CD14-positive monocyte (primary cell): ENCODE measurements at regions not wholly inside any gene's neighbourhood (a gene's known extent, or its start where the extent isn't known, plus 50 kb on each side); places are given as distances from the start of the nearest gene placed in this dataset.

Experiments used
- DNase-seq, 3 donors: peaks; one replicate each; pipeline ENCODE4 v3.0.0-alpha.2; 2011 to 2022
- H2AFZ ChIP-seq: 2 replicates; pipeline ENCODE4 v1.6.0; 2012; ENCODE audit warnings: mild to moderate bottlenecking, low read depth, low read length, inconsistent platforms; ENCODE audit not compliant: insufficient read depth, poor library complexity, severe bottlenecking
- H3K27ac ChIP-seq, 2 donors: 1 replicate in 1 of 2; 2 replicates in 1 of 2; pipeline ENCODE4 v1.5.1; 2012 to 2013; ENCODE audit warnings: low read length in 2 of 2, control low read depth in 1 of 2, inconsistent platforms in 1 of 2, low read depth in 1 of 2, mild to moderate bottlenecking in 1 of 2
- H3K27me3 ChIP-seq, 2 donors: one replicate each; pipeline versions ENCODE4 v1.6.0 to v1.6.1; 2011 to 2013; ENCODE audit warnings: low read length in 2 of 2; ENCODE audit not compliant: control insufficient read depth in 2 of 2, insufficient read depth in 2 of 2
- H3K36me3 ChIP-seq, 2 donors: replicated peaks in 1 of 2; 1 replicate in 1 of 2; 2 replicates in 1 of 2; pipeline versions ENCODE4 v1.5.1 to v1.6.1; 2012 to 2013; ENCODE audit warnings: low read length in 2 of 2, control low read depth in 1 of 2, inconsistent platforms in 1 of 2, mild to moderate bottlenecking in 1 of 2; ENCODE audit not compliant: insufficient read depth in 2 of 2, control insufficient read depth in 1 of 2
- H3K4me1 ChIP-seq, 2 donors: 1 replicate in 1 of 2; 2 replicates in 1 of 2; pipeline versions ENCODE4 v1.5.1 to v1.6.1; 2012 to 2013; ENCODE audit warnings: low read length in 2 of 2, control low read depth in 1 of 2, inconsistent platforms in 1 of 2, mild to moderate bottlenecking in 1 of 2, moderate library complexity in 1 of 2; ENCODE audit not compliant: insufficient read depth in 2 of 2, control insufficient read depth in 1 of 2
- H3K4me2 ChIP-seq: replicated peaks from 2 replicates; pipeline ENCODE3; 2012; ENCODE audit warnings: low read length, moderate library complexity, mild to moderate bottlenecking; ENCODE audit not compliant: poor library complexity, severe bottlenecking; ENCODE audit errors: extremely low read depth
- H3K4me3 ChIP-seq, 3 experiments: fragments of 200-600 bp in 1 of 3; sonication (generic) in 1 of 3; replicated peaks in 1 of 3; 1 replicate in 2 of 3; 2 replicates in 1 of 3; pipeline ENCODE4 v1.5.1; 2011 to 2013; ENCODE audit warnings: low read length in 3 of 3, mild to moderate bottlenecking in 3 of 3, control low read depth in 2 of 3, low read depth in 2 of 3, inconsistent platforms in 1 of 3, moderate library complexity in 1 of 3
- H3K79me2 ChIP-seq: 2 replicates; pipeline ENCODE4 v1.6.0; 2012; ENCODE audit warnings: mild to moderate bottlenecking, control low read depth, inconsistent platforms, low read length, moderate library complexity; ENCODE audit not compliant: insufficient read depth
- H3K9ac ChIP-seq: 2 replicates; pipeline ENCODE4 v1.6.0; 2017; ENCODE audit warnings: low read length, mild to moderate bottlenecking; ENCODE audit not compliant: insufficient read depth, poor library complexity, severe bottlenecking
- H3K9me3 ChIP-seq, 2 donors: replicated peaks in 1 of 2; 1 replicate in 1 of 2; 2 replicates in 1 of 2; pipeline versions ENCODE4 v1.5.1 to v1.6.1; 2012 to 2013; ENCODE audit warnings: low read length in 2 of 2, control low read depth in 1 of 2; ENCODE audit not compliant: control insufficient read depth in 1 of 2, insufficient read depth in 1 of 2
- H4K20me1 ChIP-seq: 2 replicates; pipeline ENCODE4 v1.6.0; 2012; ENCODE audit warnings: mild to moderate bottlenecking, low read length, control low read depth, moderate library complexity; ENCODE audit not compliant: insufficient read depth
- H3K27ac Mint-ChIP-seq, 7 donors: one replicate each; pipeline ENCODE4 v1.8.0; 2020; ENCODE audit warnings: mild to moderate bottlenecking in 7 of 7, mixed read lengths in 7 of 7, moderate library complexity in 6 of 7, inconsistent platforms in 2 of 7
- H3K27me3 Mint-ChIP-seq, 3 donors: one replicate each; pipeline ENCODE4 v1.8.0; 2021 to 2022; ENCODE audit warnings: low read depth in 3 of 3, mild to moderate bottlenecking in 3 of 3, mixed read lengths in 3 of 3, moderate library complexity in 3 of 3, inconsistent platforms in 1 of 3
- H3K36me3 Mint-ChIP-seq, 2 donors: one replicate each; pipeline ENCODE4 v1.8.0; 2020; ENCODE audit warnings: mixed read lengths in 2 of 2, inconsistent platforms in 1 of 2, mild to moderate bottlenecking in 1 of 2
- H3K4me1 Mint-ChIP-seq: one replicate; pipeline ENCODE4 v1.8.0; 2020; ENCODE audit warnings: mild to moderate bottlenecking, mixed read lengths
- H3K4me3 Mint-ChIP-seq, 2 donors: one replicate each; pipeline ENCODE4 v1.8.0; 2020; ENCODE audit warnings: mild to moderate bottlenecking in 2 of 2, mixed read lengths in 2 of 2, moderate library complexity in 1 of 2
- H3K9me3 Mint-ChIP-seq, 7 donors: one replicate each; pipeline ENCODE4 v1.8.0; 2020 to 2022; ENCODE audit warnings: mixed read lengths in 7 of 7, mild to moderate bottlenecking in 6 of 7, moderate library complexity in 6 of 7, inconsistent platforms in 2 of 7
- whole genome bisulfite sequencing: methylation state at CpG from one replicate; pipeline ENCODE4 v1.1.5; 2013; ENCODE audit warnings: missing lambda C conversion rate; ENCODE audit not compliant: insufficient coverage; 5-methylcytosine and 5-hydroxymethylcytosine counted together
- intact Hi-C, 2 donors: fragments of 100-400 bp; cut with micrococcal nuclease; formaldehyde crosslinking; loops; one replicate each; pipeline versions ENCODE4 v1.15.0 to v1.15.1; 2023
- TF ChIP-seq, protein P1 (sequence below): fragments of 200-600 bp; IDR thresholded peaks from one replicate; pipeline ENCODE4 v1.8.0; 2022; ENCODE audit warnings: antibody characterized with exemption, mild to moderate bottlenecking

DNA sequence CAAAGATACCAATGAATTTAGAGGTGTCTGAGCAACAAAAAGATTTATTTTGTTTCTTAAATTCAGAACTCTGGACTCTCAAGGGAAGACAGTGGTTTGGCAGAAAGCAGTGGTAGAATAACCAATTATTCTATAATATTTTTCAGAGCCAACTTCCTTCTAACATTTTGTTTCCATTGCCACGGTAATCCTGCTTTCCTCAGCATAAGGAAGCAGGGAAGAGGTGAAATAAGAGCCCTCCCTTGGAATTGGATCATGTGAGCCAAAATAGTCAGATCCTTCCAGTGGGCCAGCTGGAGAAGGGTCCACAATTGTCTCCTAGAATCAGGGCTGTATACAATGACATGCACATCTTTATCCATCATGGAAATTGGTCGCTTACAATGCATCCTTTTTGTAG lies 130.0 kb upstream of the MAP1B start:
- no peaks in the 10 kb centered on the region for H3K4me1 Mint-ChIP-seq
- intact Hi-C loops: no loop called here
- Histone ChIP-seq H3K4me2 (no peak overlapping the region), H3K27me3 (no peaks in the 10 kb centered on the region), H3K36me3 (no peaks in the 10 kb centered on the region), H3K4me3 (no peak overlapping the region), H3K9me3 (no peaks in the 10 kb centered on the region), H3K27ac (no peak overlapping the region), H3K79me2 (no peaks in the 10 kb centered on the region), H2AFZ (no peak overlapping the region), H3K9ac (no peak overlapping the region), H4K20me1 (no peaks in the 10 kb centered on the region), H3K4me1 (no peaks in the 10 kb centered on the region)
- H3K36me3 Mint-ChIP-seq: no peaks in the 10 kb centered on the region
- TF ChIP-seq, protein P1, sequence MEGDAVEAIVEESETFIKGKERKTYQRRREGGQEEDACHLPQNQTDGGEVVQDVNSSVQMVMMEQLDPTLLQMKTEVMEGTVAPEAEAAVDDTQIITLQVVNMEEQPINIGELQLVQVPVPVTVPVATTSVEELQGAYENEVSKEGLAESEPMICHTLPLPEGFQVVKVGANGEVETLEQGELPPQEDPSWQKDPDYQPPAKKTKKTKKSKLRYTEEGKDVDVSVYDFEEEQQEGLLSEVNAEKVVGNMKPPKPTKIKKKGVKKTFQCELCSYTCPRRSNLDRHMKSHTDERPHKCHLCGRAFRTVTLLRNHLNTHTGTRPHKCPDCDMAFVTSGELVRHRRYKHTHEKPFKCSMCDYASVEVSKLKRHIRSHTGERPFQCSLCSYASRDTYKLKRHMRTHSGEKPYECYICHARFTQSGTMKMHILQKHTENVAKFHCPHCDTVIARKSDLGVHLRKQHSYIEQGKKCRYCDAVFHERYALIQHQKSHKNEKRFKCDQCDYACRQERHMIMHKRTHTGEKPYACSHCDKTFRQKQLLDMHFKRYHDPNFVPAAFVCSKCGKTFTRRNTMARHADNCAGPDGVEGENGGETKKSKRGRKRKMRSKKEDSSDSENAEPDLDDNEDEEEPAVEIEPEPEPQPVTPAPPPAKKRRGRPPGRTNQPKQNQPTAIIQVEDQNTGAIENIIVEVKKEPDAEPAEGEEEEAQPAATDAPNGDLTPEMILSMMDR: no peak
- no CpG with 5 or more reads among the region's 2 CpGs for WGBS
- H3K27me3 Mint-ChIP-seq: peaks cover 2 to 8% (median 8%) of the 10 kb centered on the region in 3 donors
- H3K27ac Mint-ChIP-seq: no peak overlapping the region
- no peak overlapping the region for H3K4me3 Mint-ChIP-seq
- no peak for DNase-seq
- H3K9me3 Mint-ChIP-seq: peaks cover 0 to 4% (median 2%) of the 10 kb centered on the region in 7 donors

DNA sequence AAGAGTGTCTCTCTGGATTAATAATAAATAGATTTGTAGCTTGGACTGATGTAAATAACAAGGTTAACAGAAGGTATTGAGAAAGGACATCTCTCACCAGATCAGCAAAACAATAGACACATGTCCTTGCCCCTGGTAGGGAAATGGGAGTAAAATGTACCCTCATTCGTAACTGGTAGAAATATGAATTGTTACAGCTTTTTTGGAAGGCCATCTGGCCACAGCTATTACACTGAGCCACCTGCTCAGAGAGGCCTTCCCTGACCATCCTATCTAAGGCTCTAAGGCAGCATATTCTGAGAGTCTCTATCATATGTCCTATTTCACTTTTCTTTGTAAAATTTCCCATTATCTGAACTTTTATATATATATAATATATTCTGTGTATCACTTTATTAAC lies 129.1 kb upstream of the MAP1B start:
- DNase-seq: no peak
- H3K27me3 Mint-ChIP-seq: peaks cover 2 to 9% (median 8%) of the 10 kb centered on the region in 3 donors
- no peak overlapping the region for H3K4me3 ChIP-seq
- H3K4me1 Mint-ChIP-seq: no peaks in the 10 kb centered on the region
- peaks cover 3 to 10% (median 6%) of the 10 kb centered on the region in 7 donors for H3K9me3 Mint-ChIP-seq
- TF ChIP-seq, protein P1: no peak
- H3K9me3 ChIP-seq: peaks cover 2 to 5% of the 10 kb centered on the region in 2 donors
- H3K79me2 ChIP-seq: no peaks in the 10 kb centered on the region
- H3K27ac Mint-ChIP-seq: no peak overlapping the region
- H2AFZ ChIP-seq: no peak overlapping the region
- H3K9ac ChIP-seq: no peak overlapping the region
- no CpG with 5 or more reads among the region's 1 CpG for WGBS
- no peaks in the 10 kb centered on the region for H3K36me3 Mint-ChIP-seq
- intact Hi-C loops: no loop called here
- H3K4me3 Mint-ChIP-seq: no peak overlapping the region
- H3K36me3 ChIP-seq: no peaks in the 10 kb centered on the region
- H3K27ac ChIP-seq: no peak overlapping the region
- no peak overlapping the region for H3K4me2 ChIP-seq
- H3K4me1 ChIP-seq: no peaks in the 10 kb centered on the region
- H4K20me1 ChIP-seq: no peaks in the 10 kb centered on the region
- no peaks in the 10 kb centered on the region for H3K27me3 ChIP-seq
